ENCODE measurements at regions not wholly inside any gene's neighbourhood (a gene's known extent, or its start where the extent isn't known, plus 50 kb on each side); places are given as distances from the start of the nearest gene placed in this dataset.
"Not testable (repeated sequence)": the region's sequence is repeated elsewhere in the genome, so short reads cannot be mapped to it uniquely, and the experiment has no call there.

- DNase-seq (ENCODE audit: low spot score), result no peak
Measured at GRCh38 chr18:11511434-11512095, 97.8 kb upstream of the SLC35G4 start.

- no peak for DNase-seq (ENCODE audit: low spot score)
Measured at GRCh38 chr18:11506856-11507255, 102.5 kb upstream of the SLC35G4 start.

- DNase-seq (ENCODE audit: low spot score), result no peak
Measured at GRCh38 chr18:11505993-11506392, 103.4 kb upstream of the SLC35G4 start.

GRCh38 chr18:11504962-11505361, 104.4 kb upstream of the SLC35G4 start:
- DNase-seq (ENCODE audit: low spot score), result no peak

GRCh38 chr18:11502368-11502767, 107.0 kb upstream of the SLC35G4 start:
- no peak for DNase-seq (ENCODE audit: low spot score)

- no peak for DNase-seq (ENCODE audit: low spot score)
Measured at GRCh38 chr18:11501352-11501751, 108.0 kb upstream of the SLC35G4 start.

GRCh38 chr18:11500153-11501122, 109.0 kb upstream of the SLC35G4 start:
- peak; percentile 57 for DNase-seq (ENCODE audit: low spot score)

GRCh38 chr18:11498821-11499220, 110.6 kb upstream of the SLC35G4 start:
- DNase-seq (ENCODE audit: low spot score), result no peak

- DNase-seq (ENCODE audit: low spot score), result no peak
Measured at GRCh38 chr18:11497585-11497984, 111.8 kb upstream of the SLC35G4 start.

- DNase-seq (ENCODE audit: low spot score), result no peak
Measured at GRCh38 chr18:11496526-11497172, 112.7 kb upstream of the SLC35G4 start.

- DNase-seq (ENCODE audit: low spot score), result no peak
Measured at GRCh38 chr18:11495441-11495840, 114.0 kb upstream of the SLC35G4 start.

- DNase-seq (ENCODE audit: low spot score), result no peak
Measured at GRCh38 chr18:11494107-11494506, 115.3 kb upstream of the SLC35G4 start.

GRCh38 chr18:11489266-11489899, 120.0 kb upstream of the SLC35G4 start:
- no peak for DNase-seq (ENCODE audit: low spot score)

- DNase-seq (ENCODE audit: low spot score), result no peak
Measured at GRCh38 chr18:11488175-11488574, 121.2 kb upstream of the SLC35G4 start.

GRCh38 chr18:11487390-11487789, 122.0 kb upstream of the SLC35G4 start:
- no peak for DNase-seq (ENCODE audit: low spot score)

GRCh38 chr18:11482271-11482670, 127.1 kb upstream of the SLC35G4 start:
- DNase-seq (ENCODE audit: low spot score), result no peak

- DNase-seq (ENCODE audit: low spot score), result no peak
Measured at GRCh38 chr18:11480692-11481091, 128.7 kb upstream of the SLC35G4 start.

GRCh38 chr18:11479031-11479430, 130.4 kb upstream of the SLC35G4 start:
- DNase-seq (ENCODE audit: low spot score), result not testable (repeated sequence)

- DNase-seq (ENCODE audit: low spot score), result no peak
Measured at GRCh38 chr18:11470941-11471340, 138.5 kb upstream of the SLC35G4 start.

GRCh38 chr18:11468617-11469016, 140.8 kb upstream of the SLC35G4 start:
- no peak for DNase-seq (ENCODE audit: low spot score)

GRCh38 chr18:11468120-11468519, 141.3 kb upstream of the SLC35G4 start:
- DNase-seq (ENCODE audit: low spot score), result no peak

- DNase-seq (ENCODE audit: low spot score), result no peak
Measured at GRCh38 chr18:11467611-11468010, 141.8 kb upstream of the SLC35G4 start.

All from HuH-7.5 (cell line).